ENCODE measurements at regions not wholly inside any gene's neighbourhood (a gene's known extent, or its start where the extent isn't known, plus 50 kb on each side); places are given as distances from the start of the nearest gene placed in this dataset.

DNA sequence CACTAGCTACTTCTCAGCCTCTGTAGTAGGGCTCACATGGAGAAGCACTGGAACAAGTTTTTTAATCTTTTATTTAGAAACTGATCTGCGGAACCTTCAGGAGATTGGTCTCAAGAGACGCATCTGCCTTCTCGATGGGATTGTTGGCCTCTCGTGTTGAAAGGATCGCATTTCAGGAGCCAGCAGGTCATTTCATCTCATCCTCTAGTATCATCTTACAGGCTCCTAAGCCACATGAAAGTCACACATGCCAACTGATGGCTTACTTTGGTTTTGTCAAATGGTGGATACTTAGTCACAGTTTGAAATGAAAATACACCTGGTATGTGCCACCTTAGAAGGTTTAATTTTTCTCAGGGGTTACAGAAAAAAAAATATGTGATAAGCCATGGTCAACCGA, 1703.6 kb downstream of the EFNB2 start:
- Mint-ChIP-seq H3K36me3 (ENCODE audit: low read depth) (no peaks in the 10 kb centered on the region), H3K9me3 (peaks cover 5% of the 10 kb centered on the region), H3K4me1 (peaks cover 10% of the 10 kb centered on the region), H3K27me3 (ENCODE audit: low read depth) (no peaks in the 10 kb centered on the region), H3K27ac (no peak overlapping the region), H3K4me3 (no peak overlapping the region)
- TF ChIP-seq, protein P1, sequence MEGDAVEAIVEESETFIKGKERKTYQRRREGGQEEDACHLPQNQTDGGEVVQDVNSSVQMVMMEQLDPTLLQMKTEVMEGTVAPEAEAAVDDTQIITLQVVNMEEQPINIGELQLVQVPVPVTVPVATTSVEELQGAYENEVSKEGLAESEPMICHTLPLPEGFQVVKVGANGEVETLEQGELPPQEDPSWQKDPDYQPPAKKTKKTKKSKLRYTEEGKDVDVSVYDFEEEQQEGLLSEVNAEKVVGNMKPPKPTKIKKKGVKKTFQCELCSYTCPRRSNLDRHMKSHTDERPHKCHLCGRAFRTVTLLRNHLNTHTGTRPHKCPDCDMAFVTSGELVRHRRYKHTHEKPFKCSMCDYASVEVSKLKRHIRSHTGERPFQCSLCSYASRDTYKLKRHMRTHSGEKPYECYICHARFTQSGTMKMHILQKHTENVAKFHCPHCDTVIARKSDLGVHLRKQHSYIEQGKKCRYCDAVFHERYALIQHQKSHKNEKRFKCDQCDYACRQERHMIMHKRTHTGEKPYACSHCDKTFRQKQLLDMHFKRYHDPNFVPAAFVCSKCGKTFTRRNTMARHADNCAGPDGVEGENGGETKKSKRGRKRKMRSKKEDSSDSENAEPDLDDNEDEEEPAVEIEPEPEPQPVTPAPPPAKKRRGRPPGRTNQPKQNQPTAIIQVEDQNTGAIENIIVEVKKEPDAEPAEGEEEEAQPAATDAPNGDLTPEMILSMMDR (IDR thresholded peaks at IDR 0.05; ENCODE audit: unreplicated experiment in 3 of 3): no peak

DNA sequence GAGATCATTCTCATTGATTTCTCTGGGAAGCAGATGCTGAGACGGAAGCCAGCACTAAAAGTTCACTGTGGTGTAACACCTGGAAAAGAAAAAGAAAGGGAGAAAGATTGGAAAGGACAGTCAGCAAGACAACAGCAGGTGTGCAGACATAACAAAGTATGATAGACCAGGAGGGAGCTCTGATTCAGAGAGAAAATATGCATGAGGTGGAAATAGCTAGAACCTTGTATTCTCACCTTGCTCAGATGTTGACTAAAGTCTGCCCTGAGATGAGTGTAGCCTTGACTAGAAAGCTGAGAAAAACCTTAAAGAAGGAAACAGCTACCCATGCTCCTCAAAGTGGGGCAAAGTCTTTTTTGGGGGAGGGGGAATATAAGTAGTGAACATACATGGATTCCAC, 1711.8 kb downstream of the EFNB2 start:
- H3K9me3 Mint-ChIP-seq: peaks cover 6% of the 10 kb centered on the region
- H3K36me3 Mint-ChIP-seq (ENCODE audit: low read depth): no peaks in the 10 kb centered on the region
- TF ChIP-seq, protein P1 (IDR thresholded peaks at IDR 0.05; ENCODE audit: unreplicated experiment in 3 of 3): no peak
- no peak overlapping the region for H3K4me3 Mint-ChIP-seq
- no peak overlapping the region for H3K27ac Mint-ChIP-seq
- no peaks in the 10 kb centered on the region for H3K4me1 Mint-ChIP-seq
- no peaks in the 10 kb centered on the region for H3K27me3 Mint-ChIP-seq (ENCODE audit: low read depth)

DNA sequence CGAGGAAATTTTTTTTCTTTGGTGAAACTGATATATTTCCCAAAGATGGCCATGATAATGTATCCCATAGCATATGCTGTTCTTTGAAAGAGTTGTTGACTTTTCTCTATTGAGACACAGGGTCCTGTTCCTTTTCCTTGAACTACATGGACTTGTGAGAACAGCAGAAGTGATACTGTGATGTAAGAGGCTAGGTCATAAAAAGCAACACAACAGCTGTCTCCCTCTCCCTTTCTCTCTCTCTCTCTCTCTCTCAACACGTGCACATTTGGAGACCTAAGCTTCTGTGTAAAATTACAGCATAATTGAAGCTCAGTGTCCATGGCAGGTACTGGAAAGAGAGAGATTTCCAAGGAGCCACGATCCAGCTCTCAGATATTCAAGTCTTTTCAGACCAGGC, 1712.4 kb downstream of the EFNB2 start:
- H3K27ac Mint-ChIP-seq: no peak overlapping the region
- TF ChIP-seq, protein P1 (IDR thresholded peaks at IDR 0.05; ENCODE audit: unreplicated experiment in 3 of 3): no peak
- no peaks in the 10 kb centered on the region for H3K36me3 Mint-ChIP-seq (ENCODE audit: low read depth)
- peaks cover 6% of the 10 kb centered on the region for H3K9me3 Mint-ChIP-seq
- no peak overlapping the region for H3K4me3 Mint-ChIP-seq
- no peaks in the 10 kb centered on the region for H3K4me1 Mint-ChIP-seq
- no peaks in the 10 kb centered on the region for H3K27me3 Mint-ChIP-seq (ENCODE audit: low read depth)

DNA sequence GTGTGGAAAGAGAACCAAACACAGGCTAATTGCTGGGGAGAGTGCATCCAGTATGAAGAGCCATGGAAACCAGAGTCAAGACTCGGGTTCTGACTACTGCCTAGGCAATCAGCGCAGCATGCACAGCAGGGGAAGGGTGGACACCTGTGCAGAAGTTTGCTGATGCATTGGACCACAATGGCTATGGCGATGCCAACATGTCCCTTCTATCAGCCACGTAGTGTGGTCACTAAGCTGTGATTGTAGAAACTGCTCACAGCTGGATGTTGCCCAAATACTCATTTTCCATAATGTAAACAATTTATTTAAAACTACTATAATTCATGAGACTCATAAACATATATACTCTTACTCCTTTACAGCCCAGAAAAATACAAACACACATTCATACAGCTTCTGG, 1718.2 kb downstream of the EFNB2 start:
- TF ChIP-seq, protein P1 (IDR thresholded peaks at IDR 0.05; ENCODE audit: unreplicated experiment in 3 of 3): no peak
- Mint-ChIP-seq H3K4me3 (no peak overlapping the region), H3K27me3 (ENCODE audit: low read depth) (no peaks in the 10 kb centered on the region), H3K36me3 (ENCODE audit: low read depth) (no peaks in the 10 kb centered on the region), H3K4me1 (no peaks in the 10 kb centered on the region), H3K9me3 (peaks cover 4% of the 10 kb centered on the region), H3K27ac (no peak overlapping the region)

DNA sequence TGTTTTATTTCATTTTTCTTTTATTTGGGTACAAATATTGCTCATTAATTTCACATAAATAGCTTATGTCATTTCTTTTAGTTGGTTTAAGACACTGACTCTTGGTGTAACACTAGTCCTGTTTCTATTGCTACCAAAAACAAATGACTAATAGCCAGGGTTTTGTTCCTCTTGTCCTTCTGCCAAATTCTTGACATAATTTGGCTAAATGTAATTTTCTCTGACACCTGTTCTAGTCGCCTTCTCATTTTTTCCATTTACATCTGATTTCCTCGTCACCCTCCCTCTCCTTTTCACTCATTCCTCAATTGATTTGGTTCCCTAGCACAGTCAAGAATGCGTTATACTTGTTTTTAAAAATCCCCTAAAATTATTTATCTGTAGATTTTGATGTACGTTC, 1718.7 kb downstream of the EFNB2 start:
- TF ChIP-seq, protein P1 (IDR thresholded peaks at IDR 0.05; ENCODE audit: unreplicated experiment in 3 of 3): no peak
- H3K27me3 Mint-ChIP-seq (ENCODE audit: low read depth): no peaks in the 10 kb centered on the region
- H3K4me1 Mint-ChIP-seq: no peaks in the 10 kb centered on the region
- peaks cover 4% of the 10 kb centered on the region for H3K9me3 Mint-ChIP-seq
- H3K4me3 Mint-ChIP-seq: no peak overlapping the region
- H3K36me3 Mint-ChIP-seq (ENCODE audit: low read depth): no peaks in the 10 kb centered on the region
- H3K27ac Mint-ChIP-seq: no peak overlapping the region

DNA sequence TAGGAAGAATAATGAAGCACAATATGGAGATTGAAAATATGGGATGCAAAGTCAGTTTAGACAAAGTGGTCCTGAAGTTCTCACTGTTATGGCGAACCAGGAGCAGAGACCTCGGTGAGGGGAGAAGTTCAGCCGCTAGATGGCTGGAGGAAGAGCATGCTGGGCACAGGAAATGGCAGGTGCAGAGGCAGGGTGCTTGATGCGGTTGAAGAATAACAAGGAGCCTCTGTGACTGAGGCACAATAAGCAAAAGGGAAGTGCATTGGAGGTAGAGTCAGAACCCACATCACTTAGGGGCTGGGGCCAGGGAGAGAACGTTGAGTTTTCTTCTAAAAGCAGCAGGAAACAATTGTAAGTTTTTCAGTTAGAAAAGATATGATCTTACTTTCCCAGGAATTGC, 1725.2 kb downstream of the EFNB2 start:
- H3K27ac Mint-ChIP-seq: no peak overlapping the region
- H3K9me3 Mint-ChIP-seq: peaks cover 2% of the 10 kb centered on the region
- H3K4me3 Mint-ChIP-seq: no peak overlapping the region
- no peaks in the 10 kb centered on the region for H3K27me3 Mint-ChIP-seq (ENCODE audit: low read depth)
- no peaks in the 10 kb centered on the region for H3K4me1 Mint-ChIP-seq
- TF ChIP-seq, protein P1 (IDR thresholded peaks at IDR 0.05; ENCODE audit: unreplicated experiment in 3 of 3): no peak
- H3K36me3 Mint-ChIP-seq (ENCODE audit: low read depth): no peaks in the 10 kb centered on the region
